Loucy (cell line): ENCODE measurements at regions not wholly inside any gene's neighbourhood (a gene's known extent, or its start where the extent isn't known, plus 50 kb on each side); places are given as distances from the start of the nearest gene placed in this dataset.

ENCODE experiments used
- H2AFZ ChIP-seq: fragments of 200-600 bp; sonication (generic); 2 replicates; pipeline ENCODE4 v1.6.0; 2016; ENCODE audit warnings: antibody characterized with exemption, mild to moderate bottlenecking, low read length, moderate library complexity
- H3F3A ChIP-seq: fragments of 200-600 bp; 2 replicates; pipeline ENCODE4 v1.6.0; 2016; ENCODE audit warnings: antibody characterized with exemption, low read depth, mild to moderate bottlenecking
- H3K27me3 ChIP-seq: fragments of 200-600 bp; sonication (generic); 2 replicates; pipeline ENCODE4 v1.6.1; 2014; ENCODE audit warnings: low read length, mild to moderate bottlenecking; ENCODE audit not compliant: insufficient read depth, poor library complexity, severe bottlenecking
- H3K36me3 ChIP-seq: fragments of 200-600 bp; sonication (generic); 2 replicates; pipeline ENCODE4 v1.6.1; 2016; ENCODE audit warnings: low read length; ENCODE audit not compliant: insufficient read depth
- H3K4me1 ChIP-seq: fragments of 200-600 bp; sonication (generic); 2 replicates; pipeline ENCODE4 v1.5.1; 2014; ENCODE audit warnings: low read length, mild to moderate bottlenecking; ENCODE audit not compliant: insufficient read depth, poor library complexity, severe bottlenecking
- H3K4me2 ChIP-seq: fragments of 200-600 bp; sonication (generic); 2 replicates; pipeline ENCODE4 v1.6.0; 2014; ENCODE audit warnings: antibody characterized with exemption, low read length, low read depth, mild to moderate bottlenecking; ENCODE audit not compliant: poor library complexity, severe bottlenecking
- H3K4me3 ChIP-seq: fragments of 200-600 bp; sonication (generic); 2 replicates; pipeline ENCODE4 v1.5.1; 2014; ENCODE audit warnings: low read length, mild to moderate bottlenecking, mixed read lengths; ENCODE audit not compliant: poor library complexity, severe bottlenecking
- H3K79me2 ChIP-seq: fragments of 200-600 bp; sonication (generic); 2 replicates; pipeline ENCODE4 v1.6.1; 2014; ENCODE audit warnings: low read length; ENCODE audit not compliant: insufficient read depth
- H3K9ac ChIP-seq: fragments of 200-600 bp; sonication (generic); 2 replicates; pipeline ENCODE4 v1.6.0; 2014; ENCODE audit warnings: mild to moderate bottlenecking, low read depth, low read length, moderate library complexity; ENCODE audit not compliant: poor library complexity, severe bottlenecking
- H3K9me2 ChIP-seq: fragments of 200-600 bp; sonication (generic); replicated peaks from 2 replicates; pipeline ENCODE4 v1.6.1; 2016; ENCODE audit warnings: low read depth, low read length, mixed read lengths
- H3K9me3 ChIP-seq: fragments of 200-600 bp; sonication (generic); 2 replicates; pipeline ENCODE4 v1.6.1; 2014; ENCODE audit warnings: mild to moderate bottlenecking, antibody characterized with exemption, low read length, low read depth; ENCODE audit not compliant: insufficient read depth
- H4K20me1 ChIP-seq: fragments of 200-600 bp; sonication (generic); 2 replicates; pipeline ENCODE4 v1.6.0; 2014; ENCODE audit warnings: antibody characterized with exemption, low read length, mild to moderate bottlenecking; ENCODE audit not compliant: insufficient read depth, poor library complexity, severe bottlenecking
- EZH2phosphoT487 ChIP-seq: fragments of 200-600 bp; IDR thresholded peaks from 2 replicates; pipeline ENCODE4 v1.6.1; 2018; ENCODE audit warnings: antibody characterized with exemption, mild to moderate bottlenecking, moderate library complexity, borderline replicate concordance
- TF ChIP-seq, protein P1 (sequence below): fragments of 200-600 bp; sonication (generic); conservative IDR thresholded peaks from 2 replicates; pipeline ENCODE4 v1.5.1; 2014; ENCODE audit warnings: mild to moderate bottlenecking, antibody characterized with exemption, low read length

DNA sequence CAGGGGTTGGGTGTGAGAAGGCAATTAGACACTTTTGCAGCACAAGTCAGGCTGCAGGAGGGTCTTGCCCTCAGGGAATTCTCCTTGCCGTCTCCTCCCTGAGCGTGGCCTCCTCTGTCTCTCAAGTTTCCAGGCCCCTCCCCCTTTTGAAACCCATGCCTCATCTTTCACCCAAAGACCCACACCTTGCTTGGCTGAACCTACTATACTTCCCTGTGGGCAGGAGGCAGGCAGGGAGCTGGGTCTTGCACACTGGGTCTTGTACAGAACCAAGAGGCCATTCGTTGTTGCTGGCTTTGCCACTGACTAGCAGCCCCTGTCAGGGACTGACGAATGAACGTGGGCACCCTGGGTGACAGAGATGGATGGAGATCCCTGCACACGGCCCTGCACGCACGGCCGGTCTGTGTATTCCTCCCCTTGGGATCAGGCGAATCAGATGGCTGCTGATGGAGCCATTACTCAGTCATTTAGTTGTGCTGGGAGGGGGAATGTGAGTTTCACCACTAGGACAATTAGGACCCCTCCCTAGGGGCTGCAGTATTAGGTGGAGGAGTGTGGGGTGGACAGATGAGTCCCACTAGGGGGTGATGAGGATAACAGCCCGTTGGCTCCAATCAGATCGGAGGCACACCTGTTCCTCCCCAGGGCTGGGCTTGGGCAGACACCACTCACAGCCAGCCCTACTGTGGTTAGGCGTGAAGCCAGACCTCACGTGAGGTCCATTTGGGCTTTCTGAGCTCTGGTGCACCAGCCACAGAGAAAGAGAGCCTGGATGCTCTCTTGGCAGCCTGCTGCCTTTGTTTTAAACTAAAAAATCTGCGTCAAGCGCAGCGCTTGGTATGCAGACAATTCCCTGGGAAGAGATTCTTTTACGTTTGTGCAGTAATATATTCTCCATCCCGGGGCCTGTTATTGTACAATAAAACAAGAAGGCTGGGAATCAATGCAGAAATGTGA, 167.7 kb upstream of the WSCD1 start:
- H2AFZ ChIP-seq, result no peak overlapping the region
- H3K79me2 ChIP-seq, result no peaks in the 10 kb centered on the region
- H3K4me3 ChIP-seq, result no peak overlapping the region
- no peaks in the 10 kb centered on the region for H4K20me1 ChIP-seq
- TF ChIP-seq, protein P1, sequence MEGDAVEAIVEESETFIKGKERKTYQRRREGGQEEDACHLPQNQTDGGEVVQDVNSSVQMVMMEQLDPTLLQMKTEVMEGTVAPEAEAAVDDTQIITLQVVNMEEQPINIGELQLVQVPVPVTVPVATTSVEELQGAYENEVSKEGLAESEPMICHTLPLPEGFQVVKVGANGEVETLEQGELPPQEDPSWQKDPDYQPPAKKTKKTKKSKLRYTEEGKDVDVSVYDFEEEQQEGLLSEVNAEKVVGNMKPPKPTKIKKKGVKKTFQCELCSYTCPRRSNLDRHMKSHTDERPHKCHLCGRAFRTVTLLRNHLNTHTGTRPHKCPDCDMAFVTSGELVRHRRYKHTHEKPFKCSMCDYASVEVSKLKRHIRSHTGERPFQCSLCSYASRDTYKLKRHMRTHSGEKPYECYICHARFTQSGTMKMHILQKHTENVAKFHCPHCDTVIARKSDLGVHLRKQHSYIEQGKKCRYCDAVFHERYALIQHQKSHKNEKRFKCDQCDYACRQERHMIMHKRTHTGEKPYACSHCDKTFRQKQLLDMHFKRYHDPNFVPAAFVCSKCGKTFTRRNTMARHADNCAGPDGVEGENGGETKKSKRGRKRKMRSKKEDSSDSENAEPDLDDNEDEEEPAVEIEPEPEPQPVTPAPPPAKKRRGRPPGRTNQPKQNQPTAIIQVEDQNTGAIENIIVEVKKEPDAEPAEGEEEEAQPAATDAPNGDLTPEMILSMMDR, result no peak
- TF ChIP-seq EZH2phosphoT487, result no peak
- no peaks in the 10 kb centered on the region for H3K4me1 ChIP-seq
- H3F3A ChIP-seq, result no peaks in the 10 kb centered on the region
- no peaks in the 10 kb centered on the region for H3K9me2 ChIP-seq
- no peak overlapping the region for H3K4me2 ChIP-seq
- H3K9ac ChIP-seq, result no peak overlapping the region
- H3K9me3 ChIP-seq, result peaks cover 4% of the 10 kb centered on the region; the same call in 1 of the 2 replicates
- H3K36me3 ChIP-seq, result no peaks in the 10 kb centered on the region
- H3K27me3 ChIP-seq, result no peaks in the 10 kb centered on the region

DNA sequence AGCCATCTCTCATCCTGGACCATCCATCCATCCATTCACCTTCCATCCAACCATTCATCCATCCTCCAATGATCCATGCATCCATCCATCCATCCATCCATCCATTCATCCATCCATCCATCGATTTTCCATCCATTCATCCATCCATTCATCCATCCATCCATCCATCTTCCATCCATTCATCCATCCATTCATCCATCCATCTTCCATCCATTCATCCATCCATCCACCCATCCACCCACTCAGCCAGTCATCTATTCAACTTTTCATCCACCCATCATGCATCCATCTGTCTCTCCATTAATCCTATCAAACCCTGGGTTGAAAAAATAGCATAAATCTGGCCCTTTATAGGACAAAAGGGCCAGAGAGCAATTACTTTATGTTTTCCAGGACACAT, 158.3 kb upstream of the WSCD1 start:
- no peaks in the 10 kb centered on the region for H4K20me1 ChIP-seq
- H3F3A ChIP-seq, result no peaks in the 10 kb centered on the region
- no peak overlapping the region for H2AFZ ChIP-seq
- H3K4me1 ChIP-seq, result no peaks in the 10 kb centered on the region
- no peak overlapping the region for H3K4me3 ChIP-seq
- no peaks in the 10 kb centered on the region for H3K9me2 ChIP-seq
- no peaks in the 10 kb centered on the region; the same call in 1 of the 2 replicates for H3K9me3 ChIP-seq
- no peaks in the 10 kb centered on the region for H3K27me3 ChIP-seq
- no peak overlapping the region for H3K9ac ChIP-seq
- H3K4me2 ChIP-seq, result no peak overlapping the region
- H3K79me2 ChIP-seq, result no peaks in the 10 kb centered on the region
- no peak for TF ChIP-seq EZH2phosphoT487
- TF ChIP-seq, protein P1, result no peak
- no peaks in the 10 kb centered on the region for H3K36me3 ChIP-seq

DNA sequence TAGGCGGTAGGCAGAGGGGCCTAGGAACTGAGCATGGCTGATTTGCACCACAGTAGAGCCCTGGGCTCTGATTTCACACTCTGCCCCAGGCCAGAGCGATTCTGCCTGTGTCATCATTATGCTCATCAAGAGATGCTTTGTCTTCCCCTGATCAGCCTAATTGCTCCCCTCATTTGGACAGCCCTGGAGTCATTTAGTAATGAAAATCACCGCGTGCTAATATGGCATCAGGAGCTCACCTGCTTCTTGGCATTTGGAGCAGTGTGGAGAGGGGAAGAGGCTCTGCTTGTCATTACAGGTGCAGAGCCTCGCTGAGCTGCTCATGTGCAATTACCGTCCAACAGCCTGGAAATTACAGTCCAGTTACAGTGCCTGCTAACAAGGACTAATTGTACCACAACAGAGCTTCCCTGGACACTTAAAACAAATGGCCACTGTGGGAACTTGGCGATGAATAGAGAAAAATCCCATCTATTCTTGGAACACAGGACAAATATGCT, 157.1 kb upstream of the WSCD1 start:
- H3F3A ChIP-seq, result no peaks in the 10 kb centered on the region
- no peak overlapping the region for H3K9ac ChIP-seq
- no peaks in the 10 kb centered on the region; the same call in 1 of the 2 replicates for H3K9me3 ChIP-seq
- no peak overlapping the region for H3K4me3 ChIP-seq
- no peaks in the 10 kb centered on the region for H3K36me3 ChIP-seq
- H3K27me3 ChIP-seq, result no peaks in the 10 kb centered on the region
- no peaks in the 10 kb centered on the region for H3K9me2 ChIP-seq
- no peaks in the 10 kb centered on the region for H3K4me1 ChIP-seq
- TF ChIP-seq, protein P1, result no peak
- no peak for TF ChIP-seq EZH2phosphoT487
- H4K20me1 ChIP-seq, result no peaks in the 10 kb centered on the region
- H2AFZ ChIP-seq, result no peak overlapping the region
- H3K4me2 ChIP-seq, result no peak overlapping the region
- H3K79me2 ChIP-seq, result no peaks in the 10 kb centered on the region
